ENCODE measurements at regions not wholly inside any gene's neighbourhood (a gene's known extent, or its start where the extent isn't known, plus 50 kb on each side); places are given as distances from the start of the nearest gene placed in this dataset.

GRCh38 chr1:228894442-228894989, 159.2 kb downstream of the RHOU start:
- TF ChIP-seq CTCF (IDR thresholded peaks at IDR 0.05): no peak
- Histone ChIP-seq H3K4me1 (no peaks in the 10 kb centered on the region), H3K4me3 (ENCODE audit: low read depth, low read length) (no peak overlapping the region)

GRCh38 chr1:228897901-228898300, 162.6 kb downstream of the RHOU start:
- Histone ChIP-seq H3K9ac (no peak overlapping the region), H3K4me3 (ENCODE audit: low read depth, low read length) (no peak overlapping the region), H2AFZ (no peak overlapping the region), H3K79me2 (no peaks in the 10 kb centered on the region), H3K4me2 (ENCODE audit: low read length) (no peak overlapping the region), H3K36me3 (ENCODE audit: control insufficient read depth, insufficient read depth, low read length) (no peaks in the 10 kb centered on the region), H3K27ac (no peak overlapping the region), H3K9me3 (ENCODE audit: control insufficient read depth, low read length) (no peaks in the 10 kb centered on the region), H3K27me3 (ENCODE audit: control insufficient read depth, insufficient read depth, low read length) (no peaks in the 10 kb centered on the region), H3K4me1 (no peaks in the 10 kb centered on the region)
- no peak for TF ChIP-seq CTCF (IDR thresholded peaks at IDR 0.05)

More at GRCh38 chr1:228894442-228894989, 159.2 kb downstream of the RHOU start:
- no peaks in the 10 kb centered on the region for H3K79me2 ChIP-seq
- H2AFZ ChIP-seq: no peak overlapping the region
- no peaks in the 10 kb centered on the region for H3K27me3 ChIP-seq (ENCODE audit: control insufficient read depth, insufficient read depth, low read length)
- H3K27ac ChIP-seq: no peak overlapping the region
- no peaks in the 10 kb centered on the region for H3K36me3 ChIP-seq (ENCODE audit: control insufficient read depth, insufficient read depth, low read length)
- H3K9ac ChIP-seq: no peak overlapping the region
- H3K4me2 ChIP-seq (ENCODE audit: low read length): no peak overlapping the region
- H3K9me3 ChIP-seq (ENCODE audit: control insufficient read depth, low read length): no peaks in the 10 kb centered on the region

GRCh38 chr1:228898582-228898992, 163.3 kb downstream of the RHOU start:
- H3K27ac ChIP-seq: no peak overlapping the region

GRCh38 chr1:228899421-228899956, 164.2 kb downstream of the RHOU start:
- Histone ChIP-seq H3K27me3 (ENCODE audit: control insufficient read depth, insufficient read depth, low read length) (no peaks in the 10 kb centered on the region), H3K36me3 (ENCODE audit: control insufficient read depth, insufficient read depth, low read length) (no peaks in the 10 kb centered on the region), H3K4me3 (ENCODE audit: low read depth, low read length) (no peak overlapping the region), H3K4me1 (no peaks in the 10 kb centered on the region), H3K27ac (no peak overlapping the region), H3K9me3 (ENCODE audit: control insufficient read depth, low read length) (no peaks in the 10 kb centered on the region), H3K9ac (no peak overlapping the region), H2AFZ (no peak overlapping the region), H3K4me2 (ENCODE audit: low read length) (no peak overlapping the region), H3K79me2 (no peaks in the 10 kb centered on the region)
- no peak for TF ChIP-seq CTCF (IDR thresholded peaks at IDR 0.05)

More at GRCh38 chr1:228898582-228898992, 163.3 kb downstream of the RHOU start:
- Histone ChIP-seq H3K9me3 (ENCODE audit: control insufficient read depth, low read length) (no peaks in the 10 kb centered on the region), H3K36me3 (ENCODE audit: control insufficient read depth, insufficient read depth, low read length) (no peaks in the 10 kb centered on the region), H2AFZ (no peak overlapping the region), H3K4me3 (ENCODE audit: low read depth, low read length) (no peak overlapping the region), H3K4me2 (ENCODE audit: low read length) (no peak overlapping the region), H3K9ac (no peak overlapping the region), H3K79me2 (no peaks in the 10 kb centered on the region), H3K27me3 (ENCODE audit: control insufficient read depth, insufficient read depth, low read length) (no peaks in the 10 kb centered on the region), H3K4me1 (no peaks in the 10 kb centered on the region)
- TF ChIP-seq CTCF (IDR thresholded peaks at IDR 0.05): no peak

Measured in parathyroid adenoma (tissue), 2 donors.